IMR-90 (cell line): ENCODE measurements at regions not wholly inside any gene's neighbourhood (a gene's known extent, or its start where the extent isn't known, plus 50 kb on each side); places are given as distances from the start of the nearest gene placed in this dataset.

ENCODE experiments used
- ATAC-seq: fragments of 200-7000 bp; cut with Tn5 transposase; 2 replicates; pipeline ENCODE4 v1.9.1; 2020; ENCODE audit warnings: low read depth, mild to moderate bottlenecking, moderate library complexity
- BruUV-seq: library from RNA; stranded (reverse); fragments of 400-500 nt; replicated peaks from 2 replicates; lab custom pipeline; 2021; lab: Mats Ljungman, UMichigan
- CTCF ChIA-PET: fragments of 300-600 bp; formaldehyde crosslinking; extraction: SDS; loops from one replicate; lab custom pipeline; 2021; ENCODE audit warnings: antibody characterized with exemption; lab: Yijun Ruan, JAX
- POLR2A ChIA-PET: fragments of 300-600 bp; sonication (Branson Sonifier 250); formaldehyde crosslinking; loops from one replicate; lab custom pipeline; 2022; ENCODE audit warnings: antibody characterized with exemption; ENCODE audit not compliant: unreplicated experiment; lab: Charles Lee
- DNase-seq: peaks from one replicate; pipeline ENCODE4 v3.0.0; 2013
- H2AFZ ChIP-seq: replicated peaks from 2 replicates; pipeline ENCODE3; 2013; ENCODE audit warnings: low read length, mild to moderate bottlenecking; ENCODE audit not compliant: poor library complexity
- H2AK5ac ChIP-seq: 2 replicates; pipeline ENCODE4 v1.6.1; 2013; ENCODE audit warnings: low read depth, low read length, inconsistent platforms
- H2AK9ac ChIP-seq: replicated peaks from 2 replicates; pipeline ENCODE3; 2013; ENCODE audit warnings: mild to moderate bottlenecking, low read depth, low read length, moderate library complexity; ENCODE audit not compliant: poor library complexity
- H2BK120ac ChIP-seq: 2 replicates; pipeline ENCODE4 v1.6.1; 2013; ENCODE audit warnings: low read depth, low read length, inconsistent platforms
- H2BK15ac ChIP-seq: 3 replicates; pipeline ENCODE4 v1.6.1; 2013; ENCODE audit warnings: low read depth, low read length, inconsistent platforms
- H2BK20ac ChIP-seq: 2 replicates; pipeline ENCODE4 v1.6.1; 2013; ENCODE audit warnings: low read depth, mild to moderate bottlenecking, inconsistent platforms, low read length, moderate library complexity
- H2BK5ac ChIP-seq: 2 replicates; pipeline ENCODE4 v1.6.1; 2013; ENCODE audit warnings: mild to moderate bottlenecking, low read depth, low read length, inconsistent platforms; ENCODE audit not compliant: poor library complexity, severe bottlenecking
- H3K14ac ChIP-seq: replicated peaks from 2 replicates; pipeline ENCODE4 v1.6.1; 2013; ENCODE audit warnings: low read depth, low read length, inconsistent platforms
- H3K18ac ChIP-seq: 2 replicates; pipeline ENCODE4 v1.6.1; 2013; ENCODE audit warnings: low read depth, low read length, control low read depth
- H3K23ac ChIP-seq: 2 replicates; pipeline ENCODE4 v1.6.1; 2013; ENCODE audit warnings: low read depth, low read length, inconsistent platforms
- H3K27ac ChIP-seq: 2 replicates; pipeline ENCODE4 v1.5.1; 2013; ENCODE audit warnings: mild to moderate bottlenecking, control low read depth, low read length; ENCODE audit not compliant: insufficient read depth
- H3K27me3 ChIP-seq: 2 replicates; pipeline ENCODE4 v1.6.1; 2013; ENCODE audit warnings: low read length; ENCODE audit not compliant: control insufficient read depth, insufficient read depth
- H3K36me3 ChIP-seq: 2 replicates; pipeline ENCODE4 v1.6.1; 2013; ENCODE audit warnings: low read length, mixed read lengths; ENCODE audit not compliant: control insufficient read depth, insufficient read depth
- H3K4ac ChIP-seq: 2 replicates; pipeline ENCODE4 v1.6.1; 2013; ENCODE audit warnings: low read depth, low read length, inconsistent platforms
- H3K4me1 ChIP-seq: 2 replicates; pipeline ENCODE4 v1.6.1; 2013; ENCODE audit warnings: low read length, mixed read lengths; ENCODE audit not compliant: control insufficient read depth, insufficient read depth
- H3K4me2 ChIP-seq: 2 replicates; pipeline ENCODE4 v1.6.1; 2013; ENCODE audit warnings: low read depth, mild to moderate bottlenecking, control low read depth, low read length, moderate library complexity
- H3K4me3 ChIP-seq: 2 replicates; pipeline ENCODE4 v1.5.1; 2013; ENCODE audit warnings: low read depth, mild to moderate bottlenecking, control low read depth, low read length, moderate library complexity; ENCODE audit not compliant: insufficient read depth
- H3K56ac ChIP-seq: 2 replicates; pipeline ENCODE4 v1.6.1; 2013; ENCODE audit warnings: low read length, inconsistent platforms; ENCODE audit not compliant: insufficient read depth; ENCODE audit errors: extremely low read depth
- H3K79me1 ChIP-seq, 2 experiments: 2 replicates each; pipeline ENCODE4 v1.6.1; 2013; ENCODE audit warnings: low read length in 2 of 2, inconsistent platforms in 1 of 2, low read depth in 1 of 2
- H3K9ac ChIP-seq: 2 replicates; pipeline ENCODE4 v1.6.1; 2013; ENCODE audit warnings: low read depth, low read length, control low read depth
- H3K9me1 ChIP-seq: 2 replicates; pipeline ENCODE4 v1.6.1; 2013; ENCODE audit warnings: low read length, inconsistent platforms; ENCODE audit not compliant: insufficient read depth
- H3K9me3 ChIP-seq: 2 replicates; pipeline ENCODE4 v1.6.1; 2013; ENCODE audit warnings: low read length; ENCODE audit not compliant: control insufficient read depth, insufficient read depth
- H4K20me1 ChIP-seq: 2 replicates; pipeline ENCODE4 v1.6.1; 2013; ENCODE audit warnings: low read length, inconsistent platforms; ENCODE audit not compliant: insufficient read depth
- H4K5ac ChIP-seq: 2 replicates; pipeline ENCODE4 v1.6.1; 2013; ENCODE audit warnings: mild to moderate bottlenecking, low read depth, low read length, control low read depth
- H4K8ac ChIP-seq, 2 experiments: 2 replicates each; pipeline ENCODE4 v1.6.1; 2013; ENCODE audit warnings: low read depth in 2 of 2, low read length in 2 of 2, control low read depth in 1 of 2, inconsistent platforms in 1 of 2
- H4K91ac ChIP-seq: 2 replicates; pipeline ENCODE4 v1.6.1; 2013; ENCODE audit warnings: low read depth, low read length, inconsistent platforms; ENCODE audit not compliant: insufficient read depth
- BHLHE40 ChIP-seq: fragments of 150-350 bp; IDR thresholded peaks from 2 replicates; pipeline ENCODE4 v1.6.1; 2016; ENCODE audit warnings: mild to moderate bottlenecking, low read depth, low read length
- CEBPB ChIP-seq: IDR thresholded peaks from 2 replicates; pipeline ENCODE4 v1.6.1; 2012; ENCODE audit warnings: low read depth, low read length, improper control_type of control experiment
- CHD1 ChIP-seq: IDR thresholded peaks from 2 replicates; pipeline ENCODE4 v1.6.1; 2012; ENCODE audit warnings: low read depth, low read length, improper control_type of control experiment
- FOS ChIP-seq: fragments of 150-350 bp; IDR thresholded peaks from 2 replicates; pipeline ENCODE4 v1.6.1; 2016; ENCODE audit warnings: low read depth, low read length
- MAFK ChIP-seq: IDR thresholded peaks from 2 replicates; pipeline ENCODE4 v1.6.1; 2012; ENCODE audit warnings: low read depth, low read length, improper control_type of control experiment
- MAZ ChIP-seq: IDR thresholded peaks from 2 replicates; pipeline ENCODE4 v1.6.1; 2012; ENCODE audit warnings: low read depth, mild to moderate bottlenecking, low read length, improper control_type of control experiment, moderate library complexity, borderline replicate concordance
- MXI1 ChIP-seq: IDR thresholded peaks from 2 replicates; pipeline ENCODE4 v1.6.1; 2012; ENCODE audit warnings: low read depth, mild to moderate bottlenecking, low read length, moderate library complexity, borderline replicate concordance
- NFE2L2 ChIP-seq: fragments of 150-350 bp; IDR thresholded peaks from 2 replicates; pipeline ENCODE4 v1.6.1; 2016; ENCODE audit warnings: low read depth, mild to moderate bottlenecking, low read length
- POLR2A ChIP-seq: IDR thresholded peaks from 2 replicates; pipeline ENCODE4 v1.6.1; 2012; ENCODE audit warnings: mild to moderate bottlenecking, low read depth, low read length
- RAD21 ChIP-seq: IDR thresholded peaks from 2 replicates; pipeline ENCODE4 v1.6.1; 2012; ENCODE audit warnings: low read length, improper control_type of control experiment
- RCOR1 ChIP-seq: IDR thresholded peaks from 2 replicates; pipeline ENCODE4 v1.6.1; 2012; ENCODE audit warnings: mild to moderate bottlenecking, low read length, improper control_type of control experiment; ENCODE audit not compliant: insufficient replicate concordance
- RFX5 ChIP-seq: IDR thresholded peaks from 2 replicates; pipeline ENCODE4 v1.8.0; 2012; ENCODE audit warnings: low read depth, mild to moderate bottlenecking, low read length, moderate library complexity
- SMC3 ChIP-seq: fragments of 150-350 bp; IDR thresholded peaks from 2 replicates; pipeline ENCODE4 v1.6.1; 2016; ENCODE audit warnings: low read depth, mild to moderate bottlenecking, antibody characterized with exemption, low read length, moderate library complexity
- WGBS, 2 experiments: methylation state at CpG; one replicate each; pipeline versions ENCODE4 v1.1.5 to v1.1.7; 2013; ENCODE audit warnings: missing lambda C conversion rate in 2 of 2; ENCODE audit not compliant: insufficient read length in 1 of 2; ENCODE audit errors: extremely low coverage in 2 of 2; 5-methylcytosine and 5-hydroxymethylcytosine counted together
- dilution Hi-C: fragments of 300-500 bp; cut with HindIII; formaldehyde crosslinking; loops from one replicate; pipeline ENCODE4 v1.14.3; 2018; ENCODE audit warnings: low sequenced_read_pairs; ENCODE audit not compliant: unreplicated experiment
- in situ Hi-C: fragments of 300-500 bp; cut with MboI; formaldehyde crosslinking; loops from 3 replicates; pipeline ENCODE4 v1.14.3; 2019; ENCODE audit warnings: low sequenced_read_pairs, inconsistent platforms, mixed read lengths
- intact Hi-C: fragments of 100-400 bp; cut with micrococcal nuclease; formaldehyde crosslinking; loops from 2 replicates; pipeline ENCODE4 v1.10.0; 2022
- TF ChIP-seq, protein P1 (sequence below): fragments of 150-350 bp; IDR thresholded peaks from 2 replicates; pipeline ENCODE4 v1.6.1; 2016; ENCODE audit warnings: low read depth, mild to moderate bottlenecking, low read length, moderate library complexity, borderline replicate concordance
- TF ChIP-seq, protein P2 (sequence below): conservative IDR thresholded peaks from 2 replicates; pipeline ENCODE4 v1.5.1; 2012; ENCODE audit warnings: mild to moderate bottlenecking, low read depth, low read length, improper control_type of control experiment
- TF ChIP-seq, protein P3 (sequence below): fragments of 150-350 bp; IDR thresholded peaks from 2 replicates; pipeline ENCODE4 v1.6.1; 2017; ENCODE audit warnings: mild to moderate bottlenecking, antibody characterized with exemption, low read length, low read depth

DNA sequence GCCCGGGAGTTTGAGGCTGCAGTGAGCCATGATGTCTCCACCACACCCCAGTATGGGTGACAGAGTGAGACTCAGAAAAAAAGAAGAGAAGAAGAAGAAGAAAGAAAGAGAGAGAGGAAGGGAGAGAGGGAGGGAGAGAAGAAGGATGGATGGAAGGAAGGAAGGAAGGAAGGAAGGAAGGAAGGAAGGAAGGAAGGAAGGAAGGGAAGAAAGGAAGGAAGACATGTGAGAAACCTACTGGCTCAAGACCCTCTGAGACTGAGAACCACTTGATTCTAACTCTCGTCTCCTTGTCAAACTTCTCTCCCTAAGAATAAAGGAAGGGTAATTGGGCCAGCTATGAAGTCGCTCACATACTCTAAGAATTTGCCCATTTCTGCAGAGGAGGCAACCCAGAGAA lies 148.1 kb upstream of the UBE2E1 start:
- WGBS, 2 experiments, result no CpG with 5 or more reads among the region's 3 CpGs
- TF ChIP-seq MXI1 (no peak), CEBPB (no peak), CHD1 (no peak), MAFK (no peak), MAZ (no peak), POLR2A (no peak), FOS (no peak), BHLHE40 (no peak), NFE2L2 (no peak), SMC3 (no peak), RFX5 (no peak), RAD21 (no peak), RCOR1 (no peak)
- TF ChIP-seq, protein P1, sequence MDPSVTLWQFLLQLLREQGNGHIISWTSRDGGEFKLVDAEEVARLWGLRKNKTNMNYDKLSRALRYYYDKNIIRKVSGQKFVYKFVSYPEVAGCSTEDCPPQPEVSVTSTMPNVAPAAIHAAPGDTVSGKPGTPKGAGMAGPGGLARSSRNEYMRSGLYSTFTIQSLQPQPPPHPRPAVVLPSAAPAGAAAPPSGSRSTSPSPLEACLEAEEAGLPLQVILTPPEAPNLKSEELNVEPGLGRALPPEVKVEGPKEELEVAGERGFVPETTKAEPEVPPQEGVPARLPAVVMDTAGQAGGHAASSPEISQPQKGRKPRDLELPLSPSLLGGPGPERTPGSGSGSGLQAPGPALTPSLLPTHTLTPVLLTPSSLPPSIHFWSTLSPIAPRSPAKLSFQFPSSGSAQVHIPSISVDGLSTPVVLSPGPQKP, result no peak
- TF ChIP-seq, protein P2, sequence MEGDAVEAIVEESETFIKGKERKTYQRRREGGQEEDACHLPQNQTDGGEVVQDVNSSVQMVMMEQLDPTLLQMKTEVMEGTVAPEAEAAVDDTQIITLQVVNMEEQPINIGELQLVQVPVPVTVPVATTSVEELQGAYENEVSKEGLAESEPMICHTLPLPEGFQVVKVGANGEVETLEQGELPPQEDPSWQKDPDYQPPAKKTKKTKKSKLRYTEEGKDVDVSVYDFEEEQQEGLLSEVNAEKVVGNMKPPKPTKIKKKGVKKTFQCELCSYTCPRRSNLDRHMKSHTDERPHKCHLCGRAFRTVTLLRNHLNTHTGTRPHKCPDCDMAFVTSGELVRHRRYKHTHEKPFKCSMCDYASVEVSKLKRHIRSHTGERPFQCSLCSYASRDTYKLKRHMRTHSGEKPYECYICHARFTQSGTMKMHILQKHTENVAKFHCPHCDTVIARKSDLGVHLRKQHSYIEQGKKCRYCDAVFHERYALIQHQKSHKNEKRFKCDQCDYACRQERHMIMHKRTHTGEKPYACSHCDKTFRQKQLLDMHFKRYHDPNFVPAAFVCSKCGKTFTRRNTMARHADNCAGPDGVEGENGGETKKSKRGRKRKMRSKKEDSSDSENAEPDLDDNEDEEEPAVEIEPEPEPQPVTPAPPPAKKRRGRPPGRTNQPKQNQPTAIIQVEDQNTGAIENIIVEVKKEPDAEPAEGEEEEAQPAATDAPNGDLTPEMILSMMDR, result no peak
- TF ChIP-seq, protein P3, sequence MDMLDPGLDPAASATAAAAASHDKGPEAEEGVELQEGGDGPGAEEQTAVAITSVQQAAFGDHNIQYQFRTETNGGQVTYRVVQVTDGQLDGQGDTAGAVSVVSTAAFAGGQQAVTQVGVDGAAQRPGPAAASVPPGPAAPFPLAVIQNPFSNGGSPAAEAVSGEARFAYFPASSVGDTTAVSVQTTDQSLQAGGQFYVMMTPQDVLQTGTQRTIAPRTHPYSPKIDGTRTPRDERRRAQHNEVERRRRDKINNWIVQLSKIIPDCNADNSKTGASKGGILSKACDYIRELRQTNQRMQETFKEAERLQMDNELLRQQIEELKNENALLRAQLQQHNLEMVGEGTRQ, result no peak
- no peak overlapping the region for H3K4ac ChIP-seq
- no peak overlapping the region for H3K56ac ChIP-seq
- no peak overlapping the region for H3K18ac ChIP-seq
- no peak overlapping the region for H4K8ac ChIP-seq
- DNase-seq (no peak), ATAC-seq (no peak)
- H3K79me1 ChIP-seq, result no peaks in the 10 kb centered on the region
- dilution Hi-C loops (no loop called here), intact Hi-C loops (no loop called here), in situ Hi-C loops (no loop called here)
- H2BK120ac ChIP-seq, result no peak overlapping the region
- H2AFZ ChIP-seq, result no peak overlapping the region
- no peak overlapping the region for H2AK5ac ChIP-seq
- no peak overlapping the region for H3K4me3 ChIP-seq
- H3K9ac ChIP-seq, result no peak overlapping the region
- ChIA-PET CTCF (interaction anchor here (0.6 kb wide), 1 partner anchor 413 kb away, joined by 4 read pairs; no protein-coding TSS in a partner anchor), POLR2A (interaction anchor here (1.8 kb wide), 1 partner anchor 259 kb away, joined by 4 read pairs; the partner anchor contains the start of genes NKIRAS1 and RPL15)
- H4K91ac ChIP-seq, result no peak overlapping the region
- no peak overlapping the region for H3K14ac ChIP-seq
- no peak overlapping the region for H2BK15ac ChIP-seq
- no peaks in the 10 kb centered on the region for H3K36me3 ChIP-seq
- H3K4me2 ChIP-seq, result no peak overlapping the region
- no peak overlapping the region for H2AK9ac ChIP-seq
- no peak overlapping the region for H2BK5ac ChIP-seq
- H4K5ac ChIP-seq, result no peak overlapping the region
- peaks cover 4% of the 10 kb centered on the region; the same call in 1 of the 2 replicates for H3K9me3 ChIP-seq
- H3K27ac ChIP-seq, result no peak overlapping the region
- H4K20me1 ChIP-seq, result no peaks in the 10 kb centered on the region
- H3K27me3 ChIP-seq, result peaks cover 1% of the 10 kb centered on the region; the same call in 1 of the 2 replicates
- no TSS peak for BruUV-seq
- peaks cover 3% of the 10 kb centered on the region; the same call in 1 of the 2 replicates for H3K9me1 ChIP-seq
- H3K23ac ChIP-seq, result no peak overlapping the region
- no peak overlapping the region for H2BK20ac ChIP-seq
- peaks cover 2% of the 10 kb centered on the region; the same call in 1 of the 2 replicates for H3K4me1 ChIP-seq
